ENCODE measurements at regions not wholly inside any gene's neighbourhood (a gene's known extent, or its start where the extent isn't known, plus 50 kb on each side); places are given as distances from the start of the nearest gene placed in this dataset.

DNA sequence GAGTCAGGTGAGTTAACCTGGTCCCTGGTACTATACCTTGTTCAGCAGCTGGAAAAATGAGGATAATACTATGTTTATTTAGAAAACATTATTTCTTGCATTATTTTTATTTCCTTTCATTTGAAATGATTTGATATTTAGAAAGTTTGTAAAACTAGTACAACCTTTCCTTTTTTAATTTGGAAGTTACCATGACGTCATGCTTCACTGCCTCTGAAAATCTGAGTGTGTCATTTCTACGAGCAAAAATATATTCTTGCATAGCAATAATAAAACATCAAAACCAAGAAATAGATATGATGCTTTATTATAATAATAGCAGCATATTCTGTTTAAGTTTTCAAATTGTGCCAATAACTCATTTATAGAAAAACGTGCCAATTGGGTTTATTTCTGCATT is 1445.0 kb upstream of the RAG2 start (continued):
- no peak for TF ChIP-seq ELF1 (IDR thresholded peaks at IDR 0.05; ENCODE audit: borderline replicate concordance, low read depth)

DNA sequence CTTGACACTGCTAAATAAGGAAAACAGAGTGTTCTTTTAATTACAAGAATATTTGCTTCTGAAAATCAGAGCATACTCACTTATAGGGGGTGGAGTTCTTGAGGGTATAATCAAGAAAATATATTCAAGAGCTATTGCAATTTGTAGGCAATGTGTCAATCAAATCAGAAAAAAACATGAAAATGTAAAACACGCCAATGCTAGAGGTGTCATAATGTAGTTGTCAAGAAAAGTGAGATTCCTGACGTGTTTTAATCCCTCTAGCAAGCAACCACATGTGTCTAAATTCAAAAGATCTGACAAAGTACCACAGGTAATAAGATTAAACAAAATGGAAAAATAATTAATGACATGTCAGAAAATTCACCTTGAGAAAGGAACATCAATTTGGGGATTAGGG is 1440.7 kb upstream of the RAG2 start:
- H3K4me2 ChIP-seq (ENCODE audit: low read length): no peak overlapping the region
- CTCF ChIA-PET: no interaction called here
- H3K79me2 ChIP-seq (ENCODE audit: insufficient read depth, low read length): no peaks in the 10 kb centered on the region
- no peak for TF ChIP-seq ELF1 (IDR thresholded peaks at IDR 0.05; ENCODE audit: borderline replicate concordance, low read depth)
- TF ChIP-seq SP1 (IDR thresholded peaks at IDR 0.05; ENCODE audit: low read depth): no peak
- no peak overlapping the region for H3K4me3 ChIP-seq (replicated peaks in 1 of 2; ENCODE audit: low read depth in 1 of 2, low read length in 2 of 2)
- H4K20me1 ChIP-seq (ENCODE audit: insufficient read depth): no peaks in the 10 kb centered on the region
- H3K9me2 ChIP-seq (ENCODE audit: insufficient read depth): no peaks in the 10 kb centered on the region
- no TSS peak for BruUV-seq (replicated peaks)
- POLR2A ChIA-PET: no interaction called here
- DNase-seq (ENCODE audit: low read depth, low spot score) (no peak), ATAC-seq (no peak)
- RAD21 ChIA-PET (ENCODE audit: low non-redundant PET in 1 of 2, low total read pairs in 2 of 2, uncharacterized antibody in 2 of 2, unreplicated experiment in 2 of 2): no interaction called here
- peaks cover 7 to 9% of the 10 kb centered on the region in 2 experiments; a peak in 2 of 4 replicates for H3K9me3 ChIP-seq (ENCODE audit: control insufficient read depth in 1 of 2, insufficient read depth in 1 of 2, low read depth in 1 of 2, low read length in 2 of 2)
- H3K36me3 ChIP-seq (ENCODE audit: control insufficient read depth in 1 of 2, insufficient read depth in 2 of 2, low read length in 2 of 2): no peaks in the 10 kb centered on the region
- no peak overlapping the region for H2AFZ ChIP-seq (ENCODE audit: low read depth, low read length, poor library complexity, severe bottlenecking)
- no peak overlapping the region for H3K27ac ChIP-seq (ENCODE audit: low read depth, low read length)
- H3K9ac ChIP-seq (ENCODE audit: low read length): no peak overlapping the region
- H3K4me1 ChIP-seq (ENCODE audit: control insufficient read depth in 1 of 2, insufficient read depth in 2 of 2, low read length in 2 of 2): no peaks in the 10 kb centered on the region
- intact Hi-C loops (cut with micrococcal nuclease): no loop called here
- no peaks in the 10 kb centered on the region for H3K27me3 ChIP-seq (ENCODE audit: insufficient read depth, low read length)

DNA sequence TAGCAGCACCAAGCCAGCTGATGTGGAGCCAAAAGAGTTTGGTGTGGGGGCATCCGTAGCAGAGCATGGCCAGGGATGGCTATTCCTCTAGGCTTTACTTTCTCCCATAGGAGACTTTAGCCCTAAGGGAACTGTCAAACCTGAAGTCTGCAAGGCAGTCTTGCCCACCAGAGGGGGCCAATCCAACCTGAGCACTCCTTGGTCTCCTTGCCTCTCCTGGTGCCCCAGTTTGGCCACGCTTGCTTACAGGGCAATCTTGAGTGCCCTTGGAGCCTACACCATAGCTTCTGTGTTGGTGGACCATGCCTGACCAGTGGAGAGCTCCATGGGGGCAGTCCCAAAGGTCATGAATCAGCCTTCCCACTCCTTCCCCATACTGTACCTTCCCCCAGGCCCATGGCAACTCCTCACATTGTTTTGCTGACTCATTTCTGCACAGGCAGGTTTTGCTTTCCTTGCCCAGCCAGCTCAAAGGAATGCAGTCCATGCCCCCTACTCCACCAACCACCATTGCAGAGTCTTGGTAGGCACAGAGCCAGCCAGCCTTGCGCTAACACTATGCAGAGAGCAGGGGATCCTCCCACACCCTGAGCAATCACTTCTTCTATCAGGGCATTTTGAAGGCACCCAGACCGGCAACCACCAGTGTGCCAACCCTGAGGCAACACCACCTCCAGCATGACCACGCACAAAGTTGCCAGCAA is 1421.2 kb upstream of the RAG2 start:
- intact Hi-C loops (cut with micrococcal nuclease): no loop called here
- H3K79me2 ChIP-seq (ENCODE audit: insufficient read depth, low read length): no peaks in the 10 kb centered on the region
- H4K20me1 ChIP-seq (ENCODE audit: insufficient read depth): no peaks in the 10 kb centered on the region
- H3K4me3 ChIP-seq (replicated peaks in 1 of 2; ENCODE audit: low read depth in 1 of 2, low read length in 2 of 2): no peak overlapping the region
- DNase-seq (ENCODE audit: low read depth, low spot score) (no peak), ATAC-seq (no peak)
- no TSS peak for BruUV-seq (replicated peaks)
- no peaks in the 10 kb centered on the region for H3K4me1 ChIP-seq (ENCODE audit: control insufficient read depth in 1 of 2, insufficient read depth in 2 of 2, low read length in 2 of 2)
- no peak overlapping the region for H3K4me2 ChIP-seq (ENCODE audit: low read length)
- RAD21 ChIA-PET (ENCODE audit: low non-redundant PET in 1 of 2, low total read pairs in 2 of 2, uncharacterized antibody in 2 of 2, unreplicated experiment in 2 of 2): no interaction called here
- TF ChIP-seq SRF (IDR thresholded peaks at IDR 0.05; ENCODE audit: low read depth) (no peak), ELF1 (IDR thresholded peaks at IDR 0.05; ENCODE audit: borderline replicate concordance, low read depth) (no peak), EGR1 (IDR thresholded peaks at IDR 0.05; ENCODE audit: low read depth) (no peak), JUND (IDR thresholded peaks at IDR 0.05) (no peak)
- TF ChIP-seq, protein P1, sequence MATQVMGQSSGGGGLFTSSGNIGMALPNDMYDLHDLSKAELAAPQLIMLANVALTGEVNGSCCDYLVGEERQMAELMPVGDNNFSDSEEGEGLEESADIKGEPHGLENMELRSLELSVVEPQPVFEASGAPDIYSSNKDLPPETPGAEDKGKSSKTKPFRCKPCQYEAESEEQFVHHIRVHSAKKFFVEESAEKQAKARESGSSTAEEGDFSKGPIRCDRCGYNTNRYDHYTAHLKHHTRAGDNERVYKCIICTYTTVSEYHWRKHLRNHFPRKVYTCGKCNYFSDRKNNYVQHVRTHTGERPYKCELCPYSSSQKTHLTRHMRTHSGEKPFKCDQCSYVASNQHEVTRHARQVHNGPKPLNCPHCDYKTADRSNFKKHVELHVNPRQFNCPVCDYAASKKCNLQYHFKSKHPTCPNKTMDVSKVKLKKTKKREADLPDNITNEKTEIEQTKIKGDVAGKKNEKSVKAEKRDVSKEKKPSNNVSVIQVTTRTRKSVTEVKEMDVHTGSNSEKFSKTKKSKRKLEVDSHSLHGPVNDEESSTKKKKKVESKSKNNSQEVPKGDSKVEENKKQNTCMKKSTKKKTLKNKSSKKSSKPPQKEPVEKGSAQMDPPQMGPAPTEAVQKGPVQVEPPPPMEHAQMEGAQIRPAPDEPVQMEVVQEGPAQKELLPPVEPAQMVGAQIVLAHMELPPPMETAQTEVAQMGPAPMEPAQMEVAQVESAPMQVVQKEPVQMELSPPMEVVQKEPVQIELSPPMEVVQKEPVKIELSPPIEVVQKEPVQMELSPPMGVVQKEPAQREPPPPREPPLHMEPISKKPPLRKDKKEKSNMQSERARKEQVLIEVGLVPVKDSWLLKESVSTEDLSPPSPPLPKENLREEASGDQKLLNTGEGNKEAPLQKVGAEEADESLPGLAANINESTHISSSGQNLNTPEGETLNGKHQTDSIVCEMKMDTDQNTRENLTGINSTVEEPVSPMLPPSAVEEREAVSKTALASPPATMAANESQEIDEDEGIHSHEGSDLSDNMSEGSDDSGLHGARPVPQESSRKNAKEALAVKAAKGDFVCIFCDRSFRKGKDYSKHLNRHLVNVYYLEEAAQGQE (IDR thresholded peaks at IDR 0.05; ENCODE audit: low read depth): no peak
- TF ChIP-seq, protein P2, sequence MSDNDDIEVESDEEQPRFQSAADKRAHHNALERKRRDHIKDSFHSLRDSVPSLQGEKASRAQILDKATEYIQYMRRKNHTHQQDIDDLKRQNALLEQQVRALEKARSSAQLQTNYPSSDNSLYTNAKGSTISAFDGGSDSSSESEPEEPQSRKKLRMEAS (IDR thresholded peaks at IDR 0.05): no peak
- no peaks in the 10 kb centered on the region for H3K9me2 ChIP-seq (ENCODE audit: insufficient read depth)
- H3K9ac ChIP-seq (ENCODE audit: low read length): no peak overlapping the region
- no peaks in the 10 kb centered on the region for H3K36me3 ChIP-seq (ENCODE audit: control insufficient read depth in 1 of 2, insufficient read depth in 2 of 2, low read length in 2 of 2)
- no peak overlapping the region for H3K27ac ChIP-seq (ENCODE audit: low read depth, low read length)
- H3K27me3 ChIP-seq (ENCODE audit: insufficient read depth, low read length): no peaks in the 10 kb centered on the region
- POLR2A ChIA-PET: no interaction called here
- peaks cover 0 to 32% of the 10 kb centered on the region in 2 experiments; a peak in 2 of 4 replicates for H3K9me3 ChIP-seq (ENCODE audit: control insufficient read depth in 1 of 2, insufficient read depth in 1 of 2, low read depth in 1 of 2, low read length in 2 of 2)
- H2AFZ ChIP-seq (ENCODE audit: low read depth, low read length, poor library complexity, severe bottlenecking): no peak overlapping the region
- CTCF ChIA-PET: no interaction called here
